K562 (cell line): ENCODE measurements at regions not wholly inside any gene's neighbourhood (a gene's known extent, or its start where the extent isn't known, plus 50 kb on each side); places are given as distances from the start of the nearest gene placed in this dataset.

ENCODE experiments used
- ATF3 ChIP-seq, 2 experiments: fragments of 450-650 bp in 1 of 2; sonication (generic) in 1 of 2; formaldehyde crosslinking in 1 of 2; IDR thresholded peaks in 1 of 2; conservative IDR thresholded peaks in 1 of 2; 2 replicates each; pipeline versions ENCODE4 v1.6.1 to v1.8.1; 2016 to 2023; ENCODE audit warnings: mild to moderate bottlenecking in 2 of 2, moderate library complexity in 2 of 2, inconsistent platforms in 1 of 2, missing genetic modification reagents in 1 of 2
- DDX20 ChIP-seq: fragments of 450-650 bp; IDR thresholded peaks from 2 replicates; pipeline ENCODE4 v1.6.1; 2016; ENCODE audit warnings: missing genetic modification characterization, low read depth, mild to moderate bottlenecking, missing compliant biosample characterization, moderate library complexity
- ELF1 ChIP-seq: fragments of 200-800 bp; sonication (Bioruptor generic); IDR thresholded peaks from 2 replicates; pipeline ENCODE4 v1.6.1; 2016; ENCODE audit warnings: missing genetic modification characterization, missing compliant biosample characterization
- FOXO4 ChIP-seq: fragments of 450-650 bp; formaldehyde crosslinking; IDR thresholded peaks from 2 replicates; pipeline ENCODE4 v1.4.0; 2020; ENCODE audit warnings: mild to moderate bottlenecking, moderate library complexity
- IRF9 ChIP-seq: fragments of 450-650 bp; IDR thresholded peaks from 2 replicates; pipeline ENCODE4 v1.6.1; 2016; ENCODE audit warnings: missing biosample characterization, missing genetic modification characterization
- NR2C2 ChIP-seq, 2 experiments: fragments of 200-800 bp in 1 of 2; sonication (Bioruptor generic) in 1 of 2; sonication (generic) in 1 of 2; formaldehyde crosslinking in 1 of 2; IDR thresholded peaks; 2 replicates each; pipeline versions ENCODE4 v1.6.1 to v1.8.0; 2016 to 2022; ENCODE audit warnings: mild to moderate bottlenecking in 1 of 2, missing compliant biosample characterization in 1 of 2, missing genetic modification characterization in 1 of 2, missing genetic modification reagents in 1 of 2
- PHF21A ChIP-seq: fragments of 450-650 bp; IDR thresholded peaks from 2 replicates; pipeline ENCODE4 v1.6.1; 2017; ENCODE audit warnings: low read depth, borderline replicate concordance
- POLR2AphosphoS5 ChIP-seq: IDR thresholded peaks from 2 replicates; pipeline ENCODE4 v1.6.1; 2011; ENCODE audit warnings: mild to moderate bottlenecking, low read depth, low read length, moderate library complexity; ENCODE audit not compliant: control insufficient read depth, insufficient read depth
- SMC3 ChIP-seq: conservative IDR thresholded peaks from 2 replicates; pipeline ENCODE4 v1.6.1; 2011; ENCODE audit warnings: low read depth, low read length, improper control_type of control experiment; ENCODE audit not compliant: insufficient read depth
- TAF15 ChIP-seq: fragments of 200-400 bp; formaldehyde crosslinking; IDR thresholded peaks from 2 replicates; pipeline ENCODE4 v1.6.1; 2017; ENCODE audit warnings: mild to moderate bottlenecking, low read depth, low read length, moderate library complexity
- ZNF197 ChIP-seq: fragments of 200-800 bp; sonication (Bioruptor generic); IDR thresholded peaks from 2 replicates; pipeline ENCODE4 v1.6.1; 2016; ENCODE audit warnings: low read depth, missing genetic modification characterization, missing compliant biosample characterization
- ZNF274 ChIP-seq: IDR thresholded peaks from 2 replicates; pipeline ENCODE4 v1.6.1; 2011; ENCODE audit warnings: low read depth, mild to moderate bottlenecking, low read length, moderate library complexity, borderline replicate concordance
- ZNF644 ChIP-seq: fragments of 200-800 bp; sonication (Bioruptor generic); IDR thresholded peaks from 2 replicates; pipeline ENCODE4 v1.6.1; 2016; ENCODE audit warnings: low read depth, missing genetic modification characterization, missing compliant biosample characterization

GRCh38 chr7:3128857-3129490 lies 85.3 kb upstream of the CARD11 start (continued):
- TF ChIP-seq DDX20 (tag): no peak
- TF ChIP-seq TAF15: no peak
- no peak for TF ChIP-seq ELF1
- no peak for TF ChIP-seq SMC3
- peak; percentile 39; the same call in 1 of the 2 replicates for TF ChIP-seq ATF3 (IDR thresholded peaks at IDR 0.05)
- TF ChIP-seq ATF3 (CRISPR knock-in tag; conservative IDR thresholded peaks at IDR 0.05): no peak
- no peak for TF ChIP-seq ZNF644
- no peak for TF ChIP-seq ZNF274
- TF ChIP-seq IRF9 (tag): no peak
- no peak for TF ChIP-seq FOXO4 (CRISPR knock-in tag)
- no peak for TF ChIP-seq NR2C2 (CRISPR knock-in tag; IDR thresholded peaks at IDR 0.05)
- TF ChIP-seq NR2C2 (tag; IDR thresholded peaks at IDR 0.05): peak; percentile 29; the same call in 1 of the 2 replicates
- TF ChIP-seq PHF21A: no peak
- no peak for TF ChIP-seq ZNF197
- no peak for TF ChIP-seq POLR2AphosphoS5
